A549 (cell line): ENCODE measurements at regions not wholly inside any gene's neighbourhood (a gene's known extent, or its start where the extent isn't known, plus 50 kb on each side); places are given as distances from the start of the nearest gene placed in this dataset.

ENCODE experiments used
- HDAC2 ChIP-seq: fragments of 200-600 bp; sonication (generic); IDR thresholded peaks from 2 replicates; pipeline ENCODE4 v1.6.1; 2016
- POLR2A ChIP-seq: IDR thresholded peaks from 2 replicates; pipeline ENCODE4 v1.6.1; 2012; ENCODE audit warnings: mild to moderate bottlenecking, low read length
- ZFP36 ChIP-seq: fragments of 450-650 bp; IDR thresholded peaks from 2 replicates; pipeline ENCODE4 v1.6.1; 2014; ENCODE audit warnings: borderline replicate concordance; ENCODE audit not compliant: partially characterized antibody
- TF ChIP-seq, protein P1 (sequence below): fragments of 150-350 bp; IDR thresholded peaks from 2 replicates; pipeline ENCODE4 v1.6.1; 2014; ENCODE audit warnings: low read depth, mild to moderate bottlenecking, low read length
- TF ChIP-seq, protein P2 (sequence below): fragments of >200 bp; sonication (Bioruptor Twin); formaldehyde crosslinking; IDR thresholded peaks from 3 replicates; pipeline ENCODE4 v1.5.1; 2016

DNA sequence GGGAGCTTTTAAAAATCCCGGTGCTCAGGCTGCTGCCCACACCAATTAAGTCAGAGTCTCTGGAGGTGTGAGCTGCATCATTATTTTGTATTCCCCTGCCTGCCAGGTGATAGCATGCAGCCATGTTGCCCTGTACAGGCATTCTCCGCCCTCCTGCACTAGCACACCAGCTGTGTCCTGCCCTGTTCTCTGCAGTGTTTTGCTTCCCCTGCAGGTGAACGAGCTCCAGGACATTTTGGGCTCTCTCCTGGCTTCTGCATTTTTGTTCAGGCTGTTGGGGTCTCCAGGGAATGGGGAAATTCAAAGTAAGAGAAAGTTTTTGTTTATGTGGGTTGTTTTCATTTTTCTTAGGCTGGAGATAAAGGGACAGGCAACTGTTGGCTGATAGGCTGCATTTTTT is 271.0 kb upstream of the COBL start:
- TF ChIP-seq, protein P1, sequence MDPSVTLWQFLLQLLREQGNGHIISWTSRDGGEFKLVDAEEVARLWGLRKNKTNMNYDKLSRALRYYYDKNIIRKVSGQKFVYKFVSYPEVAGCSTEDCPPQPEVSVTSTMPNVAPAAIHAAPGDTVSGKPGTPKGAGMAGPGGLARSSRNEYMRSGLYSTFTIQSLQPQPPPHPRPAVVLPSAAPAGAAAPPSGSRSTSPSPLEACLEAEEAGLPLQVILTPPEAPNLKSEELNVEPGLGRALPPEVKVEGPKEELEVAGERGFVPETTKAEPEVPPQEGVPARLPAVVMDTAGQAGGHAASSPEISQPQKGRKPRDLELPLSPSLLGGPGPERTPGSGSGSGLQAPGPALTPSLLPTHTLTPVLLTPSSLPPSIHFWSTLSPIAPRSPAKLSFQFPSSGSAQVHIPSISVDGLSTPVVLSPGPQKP, result no peak
- TF ChIP-seq, protein P2, sequence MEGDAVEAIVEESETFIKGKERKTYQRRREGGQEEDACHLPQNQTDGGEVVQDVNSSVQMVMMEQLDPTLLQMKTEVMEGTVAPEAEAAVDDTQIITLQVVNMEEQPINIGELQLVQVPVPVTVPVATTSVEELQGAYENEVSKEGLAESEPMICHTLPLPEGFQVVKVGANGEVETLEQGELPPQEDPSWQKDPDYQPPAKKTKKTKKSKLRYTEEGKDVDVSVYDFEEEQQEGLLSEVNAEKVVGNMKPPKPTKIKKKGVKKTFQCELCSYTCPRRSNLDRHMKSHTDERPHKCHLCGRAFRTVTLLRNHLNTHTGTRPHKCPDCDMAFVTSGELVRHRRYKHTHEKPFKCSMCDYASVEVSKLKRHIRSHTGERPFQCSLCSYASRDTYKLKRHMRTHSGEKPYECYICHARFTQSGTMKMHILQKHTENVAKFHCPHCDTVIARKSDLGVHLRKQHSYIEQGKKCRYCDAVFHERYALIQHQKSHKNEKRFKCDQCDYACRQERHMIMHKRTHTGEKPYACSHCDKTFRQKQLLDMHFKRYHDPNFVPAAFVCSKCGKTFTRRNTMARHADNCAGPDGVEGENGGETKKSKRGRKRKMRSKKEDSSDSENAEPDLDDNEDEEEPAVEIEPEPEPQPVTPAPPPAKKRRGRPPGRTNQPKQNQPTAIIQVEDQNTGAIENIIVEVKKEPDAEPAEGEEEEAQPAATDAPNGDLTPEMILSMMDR, result no peak
- TF ChIP-seq ZFP36 (no peak), HDAC2 (no peak), POLR2A (no peak)
